NCI-H526 treated with DMSO at 0.1 percent for 48 hours (cell line): ENCODE measurements at regions not wholly inside any gene's neighbourhood (a gene's known extent, or its start where the extent isn't known, plus 50 kb on each side); places are given as distances from the start of the nearest gene placed in this dataset.
A peak's percentile ranks its signal among the peaks of the same experiment; 100 is the strongest.
"Not testable (repeated sequence)": the region's sequence is repeated elsewhere in the genome, so short reads cannot be mapped to it uniquely, and the experiment has no call there.

ENCODE experiments used
- DNase-seq: peaks from one replicate; lab custom pipeline; 2025; lab: John Stamatoyannopoulos, UW

- no peak for DNase-seq
Measured at GRCh38 chr14:24744641-24745040, 110.7 kb upstream of the GZMB start.

DNA sequence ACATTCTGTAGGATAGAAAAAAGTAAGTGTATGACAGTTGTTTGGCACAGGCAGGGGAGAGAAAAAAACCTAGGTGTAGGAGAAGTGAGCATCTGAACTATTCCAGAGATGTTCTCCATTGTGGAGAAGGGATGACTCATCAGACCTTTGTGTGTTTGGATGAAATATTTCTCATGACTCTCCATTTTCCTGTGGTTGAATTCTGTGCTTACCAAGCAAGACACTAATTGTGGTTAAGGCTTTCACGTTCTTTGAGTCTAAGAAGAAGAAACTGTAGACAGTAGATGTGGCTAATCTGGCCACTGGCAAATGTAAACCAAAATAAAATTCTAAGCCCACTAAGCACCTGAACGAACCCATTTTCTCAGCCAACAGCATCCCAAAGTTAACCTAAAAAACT, 107.9 kb upstream of the GZMB start:
- DNase-seq: no peak

- no peak for DNase-seq
Measured at GRCh38 chr14:24735984-24736630, 102.1 kb upstream of the GZMB start.

GRCh38 chr14:24734917-24735500, 101.0 kb upstream of the GZMB start:
- DNase-seq: peak; percentile 17

GRCh38 chr14:24726480-24726879, 92.5 kb upstream of the GZMB start:
- DNase-seq: no peak

GRCh38 chr14:24725311-24725710, 91.3 kb upstream of the GZMB start:
- DNase-seq: no peak

GRCh38 chr14:24721775-24722174, 87.8 kb upstream of the GZMB start:
- DNase-seq: no peak

DNA sequence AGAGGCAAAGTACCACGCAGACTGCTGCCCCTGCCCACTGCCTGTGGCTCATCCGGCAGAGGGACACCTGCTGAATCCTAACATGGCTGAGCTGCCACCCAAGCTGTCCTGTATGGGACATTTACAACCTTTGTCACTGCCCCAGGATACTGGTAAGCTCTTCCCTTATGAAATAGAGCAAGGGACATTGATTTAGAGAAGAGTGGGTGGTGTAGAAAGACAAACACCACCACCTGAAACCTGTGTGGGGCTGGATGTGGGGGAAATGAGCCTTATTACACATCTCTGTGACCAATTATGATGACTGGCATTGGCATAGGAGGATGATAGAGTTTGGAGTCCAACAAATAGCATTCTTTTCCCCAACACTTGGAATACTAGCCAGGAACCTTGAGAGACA, 81.2 kb upstream of the GZMB start:
- no peak for DNase-seq

DNA sequence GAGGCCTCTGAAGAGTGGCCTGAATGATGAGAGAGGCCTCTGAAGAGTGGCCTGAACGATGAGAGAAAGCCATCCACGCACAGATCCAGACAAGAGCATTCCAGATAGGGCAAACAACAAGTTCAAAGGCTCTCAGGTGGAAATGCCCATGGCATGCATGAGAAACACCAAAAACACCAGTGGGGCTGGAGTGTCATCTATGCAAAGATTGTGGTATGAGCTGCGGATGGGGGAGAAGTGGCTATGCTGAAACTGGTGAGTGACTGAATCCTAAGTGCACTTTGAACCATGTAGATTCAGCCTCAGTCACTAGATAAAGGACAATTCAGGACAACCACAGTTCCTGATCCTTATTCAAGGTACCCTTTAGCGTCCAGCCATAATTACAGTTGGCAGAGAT, 79.4 kb upstream of the GZMB start:
- no peak for DNase-seq

DNA sequence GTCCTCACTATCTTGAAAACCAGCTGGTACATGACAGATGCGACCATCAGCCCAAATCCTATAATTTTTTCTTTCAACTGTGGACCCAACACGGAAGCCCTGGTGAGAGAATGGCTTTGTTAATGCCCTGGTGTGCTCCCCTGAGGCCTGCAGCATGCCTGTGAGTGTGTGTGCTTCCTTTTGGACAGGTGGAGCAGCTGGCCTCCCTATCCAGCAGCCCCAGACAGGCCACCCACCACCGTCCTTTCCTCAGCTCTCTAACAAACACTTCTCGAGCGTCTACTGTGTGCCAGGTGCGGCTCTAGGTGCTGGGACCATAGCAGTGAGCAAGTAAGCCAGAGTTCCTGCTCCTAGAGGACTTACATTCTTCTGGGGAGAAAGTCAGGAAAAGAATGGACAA, 78.9 kb upstream of the GZMB start:
- no peak for DNase-seq

DNA sequence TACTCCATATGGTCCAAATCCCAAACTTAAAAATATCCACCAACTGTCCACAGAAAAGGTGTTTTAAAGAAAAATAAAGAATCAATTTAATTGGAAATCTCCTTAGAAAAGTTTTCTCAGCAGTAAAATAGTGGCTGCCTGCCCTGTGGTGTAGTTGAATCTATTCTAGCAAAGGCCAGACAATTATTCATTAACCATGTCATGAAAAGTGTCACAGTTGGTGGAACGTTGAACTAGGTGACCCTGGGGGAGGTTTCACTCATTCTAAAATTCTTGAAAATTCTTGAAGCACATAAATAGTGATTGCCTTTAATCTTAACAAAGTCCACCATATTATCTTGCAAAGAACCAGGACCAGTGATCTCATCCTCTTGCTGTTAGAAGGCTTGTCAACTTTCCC, 78.4 kb upstream of the GZMB start:
- DNase-seq: no peak

GRCh38 chr14:24710403-24711112, 76.6 kb upstream of the GZMB start:
- DNase-seq: peak; percentile 6

DNA sequence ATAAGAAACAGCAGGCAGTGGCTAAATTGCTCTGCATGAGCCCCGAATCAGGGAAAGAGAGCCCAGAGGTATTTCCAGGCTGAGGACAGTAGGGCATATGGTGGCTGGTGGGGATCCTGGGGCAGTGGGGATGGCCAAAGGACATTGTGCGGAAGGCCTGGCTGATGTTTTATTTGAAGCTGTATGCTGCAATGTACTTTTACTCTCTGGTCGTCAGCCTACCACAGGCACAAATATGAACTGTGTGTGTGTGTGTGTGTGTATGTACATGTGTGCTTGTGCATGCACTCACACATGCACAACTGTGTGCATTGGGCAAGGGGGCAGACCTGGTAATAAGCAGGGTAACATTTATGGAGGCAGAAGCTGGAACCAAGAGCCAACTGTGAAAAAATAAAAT, 74.7 kb upstream of the GZMB start:
- no peak for DNase-seq

GRCh38 chr14:24706351-24706750, 72.4 kb upstream of the GZMB start:
- DNase-seq: no peak

GRCh38 chr14:24705840-24706239, 71.8 kb upstream of the GZMB start:
- DNase-seq: no peak

DNA sequence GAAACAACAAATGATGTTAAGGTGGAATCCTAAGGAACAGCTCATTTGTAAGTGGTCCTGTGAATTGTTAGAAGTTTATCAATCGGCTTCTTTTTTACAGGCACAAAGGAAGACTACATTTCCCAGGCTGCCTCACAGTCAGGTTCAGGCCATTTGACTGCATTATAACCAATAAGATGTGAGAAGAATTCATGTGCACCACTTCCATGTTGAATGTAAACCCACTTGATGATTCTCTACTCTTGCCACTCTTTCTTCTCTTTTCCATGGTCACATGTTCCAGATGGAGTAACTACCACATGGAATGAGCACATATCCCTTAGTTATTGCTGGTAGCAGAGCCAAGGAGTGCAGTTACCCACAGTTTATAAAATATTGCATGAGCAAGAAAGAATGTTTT, 67.1 kb upstream of the GZMB start:
- DNase-seq: no peak

DNA sequence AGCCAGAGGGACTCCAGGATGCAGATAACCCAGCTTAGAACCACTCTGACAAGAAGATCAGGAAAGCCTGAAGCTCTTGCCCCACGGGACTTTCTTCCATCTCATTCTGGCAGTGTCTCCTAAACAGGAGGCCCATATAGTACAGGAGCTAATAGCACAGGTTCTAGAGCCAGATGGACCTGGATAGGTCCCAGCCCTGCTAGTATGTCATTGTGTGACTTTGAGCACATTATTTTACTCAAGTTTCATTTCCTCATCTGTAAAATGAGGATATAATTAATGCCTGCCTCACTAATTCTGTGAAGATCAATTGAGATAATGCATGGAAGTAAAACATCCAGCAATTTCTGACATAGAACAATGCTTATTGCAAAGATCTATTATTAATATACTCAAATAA, 66.5 kb upstream of the GZMB start:
- no peak for DNase-seq

GRCh38 chr14:24699052-24699451, 65.1 kb upstream of the GZMB start:
- DNase-seq: no peak

DNA sequence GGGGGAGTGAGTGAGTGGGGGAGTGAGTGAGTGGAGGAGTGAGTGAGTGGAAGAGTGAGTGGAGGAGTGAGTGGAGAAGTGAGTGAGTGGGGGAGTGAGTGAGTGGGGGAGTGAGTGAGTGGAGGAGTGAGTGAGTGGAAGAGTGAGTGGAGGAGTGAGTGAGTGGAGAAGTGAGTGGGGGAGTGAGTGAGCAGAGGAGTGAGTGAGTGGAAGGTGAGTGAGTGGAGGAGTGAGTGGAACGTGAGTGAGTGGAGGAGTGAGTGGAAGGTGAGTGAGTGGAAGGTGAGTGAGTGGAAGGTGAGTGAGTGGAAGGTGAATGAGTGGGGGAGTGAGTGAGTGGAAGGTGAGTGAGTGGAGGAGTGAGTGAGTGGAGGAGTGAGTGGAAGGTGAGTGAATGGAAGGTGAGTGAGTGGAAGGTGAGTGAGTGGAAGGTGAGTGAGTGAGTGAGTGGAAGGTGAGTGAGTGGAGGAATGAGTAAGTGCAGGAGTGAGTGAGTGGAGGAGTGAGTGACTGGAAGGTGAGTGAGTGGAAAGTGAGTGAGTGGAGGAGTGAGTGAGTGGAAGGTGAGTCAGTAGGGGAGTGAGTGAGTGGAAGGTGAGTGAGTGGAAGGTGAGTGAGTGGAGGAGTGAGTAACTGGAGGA, 62.4 kb upstream of the GZMB start:
- not testable (repeated sequence) for DNase-seq

- DNase-seq: no peak
Measured at GRCh38 chr14:24695265-24696241, 61.6 kb upstream of the GZMB start.

DNA sequence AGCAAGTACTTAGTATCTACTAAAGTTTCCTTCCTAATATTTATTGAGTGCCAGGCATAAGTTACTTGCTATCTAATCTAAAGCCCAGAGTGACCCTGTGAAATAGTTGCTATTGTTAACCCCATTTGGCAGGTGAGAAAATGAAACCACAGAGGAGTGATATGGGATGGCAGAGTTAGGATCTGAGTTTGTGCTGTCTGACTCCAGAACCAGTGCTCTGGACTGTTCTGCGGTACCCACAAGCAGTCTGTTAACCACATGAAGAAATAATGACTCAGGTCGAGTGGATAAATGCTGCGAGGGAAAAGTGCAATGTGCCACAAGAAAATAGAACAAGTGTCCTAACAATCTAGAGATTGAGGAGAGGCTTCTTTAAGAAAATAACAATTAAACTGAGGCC, 60.7 kb upstream of the GZMB start:
- no peak for DNase-seq

- DNase-seq: no peak
Measured at GRCh38 chr14:24693983-24694382, 60.0 kb upstream of the GZMB start.
